ENCODE measurements at regions not wholly inside any gene's neighbourhood (a gene's known extent, or its start where the extent isn't known, plus 50 kb on each side); places are given as distances from the start of the nearest gene placed in this dataset.

- H3K4me1 Mint-ChIP-seq (ENCODE audit: insufficient read depth, unreplicated experiment), result no peaks in the 10 kb centered on the region
- no peak for TF ChIP-seq CTCF (IDR thresholded peaks at IDR 0.05; ENCODE audit: unreplicated experiment)
- H3K4me3 Mint-ChIP-seq (ENCODE audit: unreplicated experiment), result no peak overlapping the region
- no peaks in the 10 kb centered on the region for H3K9me3 Mint-ChIP-seq (ENCODE audit: unreplicated experiment)
- intact Hi-C loops (cut with micrococcal nuclease), result no loop called here
- ChIA-PET POLR2A (interaction anchor here (0.8 kb wide), 1 partner anchor 9 kb away, joined by 4 read pairs; no protein-coding TSS in a partner anchor), CTCF (interaction anchor here (1.1 to 5.3 kb wide), 2 partner anchors 14 to 29 kb away, joined by 4 to 31 read pairs; no protein-coding TSS in a partner anchor)
- no peaks in the 10 kb centered on the region for H3K27me3 Mint-ChIP-seq (ENCODE audit: insufficient read depth, unreplicated experiment)
- no TSS peak for BruUV-seq (replicated peaks)
- H3K36me3 Mint-ChIP-seq (ENCODE audit: insufficient read depth, unreplicated experiment), result no peaks in the 10 kb centered on the region
- no peak for DNase-seq (ENCODE audit: unreplicated experiment)
- no peak overlapping the region for H3K27ac Mint-ChIP-seq (ENCODE audit: low read depth, unreplicated experiment)
Measured at GRCh38 chr5:77157732-77158532, 52.5 kb upstream of the PDE8B start.

GRCh38 chr5:77156379-77156778 is 54.1 kb upstream of the PDE8B start:
- no peaks in the 10 kb centered on the region for H3K9me3 Mint-ChIP-seq (ENCODE audit: unreplicated experiment)
- ChIA-PET CTCF (interaction anchor here (0.6 to 5.3 kb wide), 3 partner anchors 12 to 279 kb away, joined by 3 to 31 read pairs (median 3); no protein-coding TSS in a partner anchor), POLR2A (interaction anchor here (1.7 kb wide), 1 partner anchor 11 kb away, joined by 4 read pairs; no protein-coding TSS in a partner anchor)
- H3K4me3 Mint-ChIP-seq (ENCODE audit: unreplicated experiment), result no peak overlapping the region
- H3K36me3 Mint-ChIP-seq (ENCODE audit: insufficient read depth, unreplicated experiment), result no peaks in the 10 kb centered on the region
- TF ChIP-seq CTCF (IDR thresholded peaks at IDR 0.05; ENCODE audit: unreplicated experiment), result no peak
- intact Hi-C loops (cut with micrococcal nuclease), result no loop called here
- no TSS peak for BruUV-seq (replicated peaks)
- H3K27ac Mint-ChIP-seq (ENCODE audit: low read depth, unreplicated experiment), result no peak overlapping the region
- no peaks in the 10 kb centered on the region for H3K27me3 Mint-ChIP-seq (ENCODE audit: insufficient read depth, unreplicated experiment)
- no peak for DNase-seq (ENCODE audit: unreplicated experiment)
- H3K4me1 Mint-ChIP-seq (ENCODE audit: insufficient read depth, unreplicated experiment), result no peaks in the 10 kb centered on the region

DNA sequence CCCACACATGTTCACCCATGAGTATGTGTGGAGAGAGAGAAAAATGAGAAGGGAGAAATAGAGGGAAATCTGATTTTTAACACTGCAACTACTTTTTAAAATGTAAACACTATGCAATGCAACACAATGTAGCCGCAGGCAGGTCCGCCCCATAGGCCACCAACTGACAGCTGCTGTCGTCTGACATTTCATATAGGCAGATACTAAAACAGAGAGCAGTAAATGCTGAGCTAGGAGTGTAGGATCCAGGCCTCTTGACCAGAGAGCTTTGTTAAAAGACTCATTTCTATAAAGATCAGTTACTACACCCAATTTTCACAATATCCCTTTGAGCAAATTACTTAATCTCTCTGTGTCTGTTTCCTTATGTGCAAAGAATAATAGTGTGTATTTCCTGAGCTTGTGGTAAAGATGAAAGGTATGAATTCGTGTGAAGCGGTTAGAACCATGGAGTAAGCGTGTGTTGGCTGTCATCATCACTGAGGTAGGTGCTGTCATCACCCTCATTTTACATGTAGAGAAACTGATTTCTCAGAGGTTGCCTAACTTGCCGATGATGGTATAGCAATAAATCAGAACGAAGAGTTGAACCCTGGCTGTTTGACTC is 55.2 kb upstream of the PDE8B start:
- intact Hi-C loops (cut with micrococcal nuclease), result no loop called here

More for the DNA sequence above, 55.2 kb upstream of the PDE8B start:
- Mint-ChIP-seq H3K36me3 (ENCODE audit: insufficient read depth, unreplicated experiment) (no peaks in the 10 kb centered on the region), H3K9me3 (ENCODE audit: unreplicated experiment) (no peaks in the 10 kb centered on the region), H3K4me1 (ENCODE audit: insufficient read depth, unreplicated experiment) (no peaks in the 10 kb centered on the region), H3K27me3 (ENCODE audit: insufficient read depth, unreplicated experiment) (no peaks in the 10 kb centered on the region), H3K4me3 (ENCODE audit: unreplicated experiment) (no peak overlapping the region), H3K27ac (ENCODE audit: low read depth, unreplicated experiment) (no peak overlapping the region)
- CTCF ChIA-PET, result interaction anchor here (0.7 to 5.3 kb wide), 2 partner anchors 11 to 20 kb away, joined by 3 to 31 read pairs; no protein-coding TSS in a partner anchor
- POLR2A ChIA-PET, result no interaction called here
- no TSS peak for BruUV-seq (replicated peaks)
- no peak for TF ChIP-seq CTCF (IDR thresholded peaks at IDR 0.05; ENCODE audit: unreplicated experiment)
- DNase-seq (ENCODE audit: unreplicated experiment), result no peak

Data from MCF 10A (cell line).